Caki2 (cell line): ENCODE measurements at regions not wholly inside any gene's neighbourhood (a gene's known extent, or its start where the extent isn't known, plus 50 kb on each side); places are given as distances from the start of the nearest gene placed in this dataset.
"Not testable (repeated sequence)": the region's sequence is repeated elsewhere in the genome, so short reads cannot be mapped to it uniquely, and the experiment has no call there.

Source experiments
- DNase-seq: peaks from one replicate; pipeline ENCODE4 v3.0.0-alpha.2; 2015; ENCODE audit warnings: low read depth
- in situ Hi-C: cut with HindIII; loops from 2 replicates; pipeline ENCODE4 v1.10.0; 2016; ENCODE audit warnings: low sequenced_read_pairs, low pct_unique_long_range_greater_than_20kb, mixed read lengths

GRCh38 chr16:8179615-8180014, 410.7 kb downstream of the TMEM114 start:
- no peak for DNase-seq
- in situ Hi-C loops, result no loop called here

DNA sequence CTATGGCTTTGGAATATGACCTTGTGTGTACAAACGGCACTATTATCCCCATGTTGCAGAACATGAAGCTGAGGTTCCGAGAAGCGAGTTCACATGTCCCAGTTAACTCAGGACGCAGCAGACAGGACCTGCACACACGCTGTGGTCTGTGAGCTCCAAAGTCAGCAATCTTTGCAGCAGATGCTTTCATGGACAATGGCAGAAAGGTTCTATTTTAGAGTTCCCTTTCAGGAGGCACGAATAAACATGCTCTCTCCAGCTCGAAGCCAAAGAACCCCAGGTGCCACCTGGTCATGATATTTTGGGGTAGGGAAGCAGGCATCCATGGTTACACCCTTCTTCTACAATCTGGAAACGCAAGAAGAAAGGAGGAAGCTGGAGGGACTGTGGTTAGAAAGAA, 412.0 kb downstream of the TMEM114 start:
- in situ Hi-C loops, result no loop called here
- DNase-seq, result no peak

- in situ Hi-C loops, result no loop called here
- DNase-seq, result no peak
Observed at GRCh38 chr16:8175411-8175810, 414.9 kb downstream of the TMEM114 start.

DNA sequence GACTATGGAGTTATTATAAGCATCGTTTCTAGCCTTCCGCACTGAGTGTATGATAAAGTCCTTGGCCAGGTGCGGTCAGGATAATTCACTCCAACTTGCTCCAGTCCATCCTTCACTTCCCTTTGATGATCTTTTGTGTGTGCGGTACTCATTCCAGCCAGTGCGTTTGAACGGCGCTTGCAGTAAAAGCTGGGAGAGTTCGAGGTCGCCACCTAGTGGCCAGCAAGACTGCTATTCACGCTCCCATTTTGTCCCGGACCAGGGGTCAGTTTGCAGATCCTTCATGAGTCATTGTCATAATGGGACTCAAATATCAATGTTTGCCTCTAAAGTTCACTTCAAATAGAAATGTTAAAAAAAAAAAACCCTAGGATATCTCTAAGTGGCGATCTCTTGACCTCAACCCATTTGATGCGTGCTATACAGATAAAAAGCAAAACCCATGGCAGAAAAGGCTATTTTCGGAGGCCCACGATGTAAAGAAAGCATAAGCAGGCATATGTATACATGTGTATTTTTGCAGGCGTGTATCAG, 417.1 kb downstream of the TMEM114 start:
- in situ Hi-C loops, result no loop called here
- peak; percentile 74 for DNase-seq

DNA sequence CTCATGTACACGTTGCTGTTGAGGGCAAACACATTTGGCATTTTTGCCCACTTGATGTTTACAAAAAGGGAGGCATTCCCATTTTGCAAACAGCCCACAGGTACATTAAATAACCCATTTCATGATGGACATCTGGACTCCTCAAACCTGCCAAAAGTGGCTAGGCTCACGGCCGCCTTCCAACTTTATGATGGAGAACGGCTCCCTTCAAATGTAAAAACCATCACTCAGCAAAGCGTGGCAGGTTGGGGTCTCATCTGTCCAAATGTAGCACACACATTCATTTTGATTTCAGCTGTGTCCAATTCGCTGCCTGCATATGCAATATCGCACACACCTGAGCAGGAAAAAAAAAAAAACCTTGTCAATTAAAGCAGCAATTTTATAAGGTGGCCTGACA, 417.8 kb downstream of the TMEM114 start:
- no peak for DNase-seq
- in situ Hi-C loops, result no loop called here

- in situ Hi-C loops, result no loop called here
Observed at GRCh38 chr16:8168016-8168415, 422.3 kb downstream of the TMEM114 start.

GRCh38 chr16:8167436-8167835, 422.9 kb downstream of the TMEM114 start:
- in situ Hi-C loops, result no loop called here
- no peak for DNase-seq

More at GRCh38 chr16:8168016-8168415, 422.3 kb downstream of the TMEM114 start:
- DNase-seq, result no peak

- DNase-seq, result no peak
- in situ Hi-C loops, result no loop called here
Observed at GRCh38 chr16:8158051-8158450, 432.3 kb downstream of the TMEM114 start.

DNA sequence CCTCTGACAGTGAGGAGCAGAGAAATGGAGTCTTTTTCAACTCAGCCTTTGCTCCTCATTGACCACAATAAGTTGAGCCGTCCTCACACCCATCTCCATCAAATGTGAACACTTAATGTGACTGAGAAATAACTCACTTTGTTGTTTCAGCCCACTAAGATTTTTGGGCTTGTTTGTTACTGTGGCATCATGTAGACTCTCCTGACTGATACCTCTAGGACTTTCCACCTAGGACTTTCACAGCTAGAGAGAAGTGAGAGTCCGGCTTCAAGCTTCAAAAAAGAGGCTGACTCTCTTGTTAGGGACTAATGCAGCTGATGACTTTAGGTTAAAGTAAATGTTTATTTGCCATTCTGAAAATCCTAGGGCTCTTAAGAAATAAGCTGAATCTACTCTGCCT, 435.0 kb downstream of the TMEM114 start:
- in situ Hi-C loops, result no loop called here
- no peak for DNase-seq

- no peak for DNase-seq
Observed at GRCh38 chr16:8146256-8147012, 443.9 kb downstream of the TMEM114 start.

GRCh38 chr16:8138666-8139065, 451.6 kb downstream of the TMEM114 start:
- in situ Hi-C loops, result no loop called here
- no peak for DNase-seq

More at GRCh38 chr16:8146256-8147012, 443.9 kb downstream of the TMEM114 start:
- in situ Hi-C loops, result no loop called here

- no peak for DNase-seq
- in situ Hi-C loops, result no loop called here
Observed at GRCh38 chr16:8137606-8138005, 452.7 kb downstream of the TMEM114 start.

DNA sequence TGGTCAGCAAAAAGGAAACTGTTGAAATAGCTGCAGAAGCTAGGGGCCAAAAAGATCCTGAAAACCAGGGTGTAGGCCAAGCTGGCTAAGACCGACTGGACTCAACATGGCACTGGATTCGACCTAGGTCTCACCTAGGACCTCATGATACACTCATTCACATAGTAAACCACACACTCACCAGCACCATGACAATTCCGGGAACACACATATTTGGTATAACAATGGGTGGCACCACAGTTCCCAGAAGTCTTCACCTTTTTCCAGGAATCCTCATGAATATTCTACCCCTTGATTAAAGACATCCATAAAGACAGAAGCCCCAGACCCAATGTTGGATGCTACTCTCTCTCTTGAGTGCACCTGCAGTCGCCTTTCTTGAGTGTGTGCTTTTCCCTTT, 460.1 kb downstream of the TMEM114 start:
- in situ Hi-C loops, result no loop called here
- DNase-seq, result no peak

GRCh38 chr16:8127070-8127469, 463.2 kb downstream of the TMEM114 start:
- no peak for DNase-seq
- in situ Hi-C loops, result no loop called here

- DNase-seq, result no peak
- in situ Hi-C loops, result no loop called here
Observed at GRCh38 chr16:8126313-8126712, 464.0 kb downstream of the TMEM114 start.

DNA sequence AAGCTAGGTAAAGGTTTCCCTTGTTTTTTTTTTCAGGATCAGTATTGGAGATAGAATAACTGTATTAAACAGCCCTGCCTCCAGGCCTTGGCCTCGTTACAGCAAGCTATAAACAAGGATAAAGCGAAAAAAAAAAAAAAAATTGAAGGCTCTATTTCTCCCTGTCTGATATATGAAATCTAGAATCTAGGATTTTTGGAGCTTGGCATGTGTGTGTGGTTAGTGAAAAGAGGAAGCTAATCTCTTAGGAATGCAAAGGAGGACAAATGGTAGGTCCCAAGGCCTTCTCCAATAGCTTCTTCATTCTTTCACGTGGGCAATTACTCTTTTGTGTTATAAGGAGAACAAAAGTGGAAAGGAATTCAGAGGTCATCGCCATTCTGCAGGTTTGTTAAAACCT, 470.3 kb downstream of the TMEM114 start:
- in situ Hi-C loops, result no loop called here

DNA sequence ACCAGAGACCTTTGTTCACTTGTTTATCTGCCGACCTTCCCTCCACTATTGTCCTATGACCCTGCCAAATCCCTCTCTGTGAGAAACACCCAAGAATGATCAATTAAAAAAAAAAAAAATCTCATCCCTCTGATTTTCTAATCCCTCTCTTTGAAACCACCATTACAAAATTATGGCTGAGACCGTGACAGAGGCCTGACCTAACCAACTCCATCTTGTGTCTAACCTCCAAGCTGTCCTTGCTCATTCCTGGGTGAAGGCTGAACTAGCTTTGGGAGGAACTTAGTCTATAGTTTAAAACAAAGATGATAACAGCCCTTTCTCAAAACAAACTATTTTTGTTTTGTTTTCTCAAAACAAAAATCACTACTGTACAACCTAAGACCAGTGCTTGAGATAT, 474.5 kb downstream of the TMEM114 start:
- in situ Hi-C loops, result no loop called here
- no peak for DNase-seq

More for the DNA sequence above, 470.3 kb downstream of the TMEM114 start:
- DNase-seq, result no peak

DNA sequence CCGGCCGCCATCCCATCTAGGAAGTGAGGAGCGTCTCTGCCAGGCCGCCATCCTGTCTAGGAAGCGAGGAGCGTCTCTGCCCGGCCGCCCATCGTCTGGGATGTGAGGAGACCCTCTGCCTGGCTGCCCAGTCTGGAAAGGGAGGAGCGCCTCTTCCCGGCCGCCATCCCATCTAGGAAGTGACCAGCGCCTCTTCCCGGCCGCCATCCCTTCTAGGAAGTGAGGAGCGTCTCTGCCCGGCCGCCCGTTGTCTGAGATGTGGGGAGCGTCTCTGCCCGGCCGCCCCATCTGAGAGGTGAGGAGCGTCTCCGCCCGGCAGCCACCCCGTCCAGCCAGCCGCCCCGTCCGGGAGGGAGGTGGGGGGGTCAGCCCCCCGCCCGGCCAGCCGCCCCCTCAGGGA, 475.4 kb downstream of the TMEM114 start:
- DNase-seq, in situ Hi-C loops: not testable (repeated sequence)

GRCh38 chr16:8113843-8114242, 476.5 kb downstream of the TMEM114 start:
- no peak for DNase-seq

More at GRCh38 chr16:8113843-8114242, 476.5 kb downstream of the TMEM114 start:
- in situ Hi-C loops, result no loop called here
